BLaER1 treated with 17β-estradiol and CSF1 and Interleukin-3, amounts not matched to agents 10 nM and 100 nM (cell line): ENCODE measurements at regions not wholly inside any gene's neighbourhood (a gene's known extent, or its start where the extent isn't known, plus 50 kb on each side); places are given as distances from the start of the nearest gene placed in this dataset.
A peak's percentile ranks its signal among the peaks of the same experiment; 100 is the strongest.
"Not testable (repeated sequence)": the region's sequence is repeated elsewhere in the genome, so short reads cannot be mapped to it uniquely, and the experiment has no call there.

ENCODE experiments used
- H3K27ac ChIP-seq, 11 experiments: shearing (Covaris generic); formaldehyde crosslinking; 2 replicates each; pipeline ENCODE4 v1.8.1; 2022
- H3K27me3 ChIP-seq, 11 experiments: shearing (Covaris generic); formaldehyde crosslinking; 2 replicates each; pipeline ENCODE4 v1.8.1; 2022
- H3K36me3 ChIP-seq, 11 experiments: shearing (Covaris generic); formaldehyde crosslinking; 2 replicates each; pipeline ENCODE4 v1.8.1; 2022
- H3K4me1 ChIP-seq, 10 experiments: shearing (Covaris generic); formaldehyde crosslinking; 2 replicates each; pipeline ENCODE4 v1.8.1; 2022
- H3K4me2 ChIP-seq, 11 experiments: shearing (Covaris generic); formaldehyde crosslinking; 2 replicates each; pipeline ENCODE4 v1.8.1; 2022
- H3K4me3 ChIP-seq, 10 experiments: shearing (Covaris generic); formaldehyde crosslinking; 2 replicates each; pipeline ENCODE4 v1.8.1; 2022
- H3K9ac ChIP-seq, 11 experiments: shearing (Covaris generic); formaldehyde crosslinking; 2 replicates each; pipeline ENCODE4 v1.8.1; 2022
- H3K9me3 ChIP-seq, 11 experiments: shearing (Covaris generic); formaldehyde crosslinking; replicated peaks in 1 of 11; 2 replicates each; pipeline ENCODE4 v1.8.1; 2022
- H4K20me1 ChIP-seq, 11 experiments: shearing (Covaris generic); formaldehyde crosslinking; 2 replicates each; pipeline ENCODE4 v1.8.1; 2022
- Cebpa-rat ChIP-seq, 11 experiments: shearing (Covaris generic); IDR thresholded peaks; 2 replicates each; pipeline ENCODE4 v1.8.1; 2022

GRCh38 chr10:130512936-130513335 is 376.7 kb downstream of the GLRX3 start:
- TF ChIP-seq Cebpa-rat (IDR thresholded peaks at IDR 0.05) = no peak
- H3K4me2 ChIP-seq = peak overlapping the region in 3 of 11 experiments; percentile 75 to 92 (median 75); a peak in 4 of 22 replicates
- no peaks in the 10 kb centered on the region for H3K36me3 ChIP-seq
- no peak overlapping the region for H3K27ac ChIP-seq
- H4K20me1 ChIP-seq = no peaks in the 10 kb centered on the region; a peak in 1 of 22 replicates
- no peak overlapping the region for H3K4me3 ChIP-seq
- H3K27me3 ChIP-seq = 0 out of 22 replicates have a peak, but pooled peaks cover 0 to 11% (median 0%) of the 10 kb centered on the region in 11 experiments
- H3K9me3 ChIP-seq = peaks cover 0 to 3% (median 0%) of the 10 kb centered on the region in 11 experiments; a peak in 2 of 22 replicates
- H3K9ac ChIP-seq = no peak overlapping the region
- peaks cover 0 to 46% (median 36%) of the 10 kb centered on the region in 10 experiments; a peak in 19 of 20 replicates for H3K4me1 ChIP-seq

- no peak overlapping the region for H3K4me3 ChIP-seq
- no peak overlapping the region for H3K9ac ChIP-seq
- H3K36me3 ChIP-seq = no peaks in the 10 kb centered on the region
- H3K27me3 ChIP-seq = 0 out of 22 replicates have a peak, but pooled peaks cover 0 to 11% (median 0%) of the 10 kb centered on the region in 11 experiments
- peaks cover 0 to 40% (median 34%) of the 10 kb centered on the region in 10 experiments; a peak in 19 of 20 replicates for H3K4me1 ChIP-seq
- no peaks in the 10 kb centered on the region; a peak in 1 of 22 replicates for H4K20me1 ChIP-seq
- no peak overlapping the region for H3K27ac ChIP-seq
- peaks cover 0 to 12% (median 6%) of the 10 kb centered on the region in 11 experiments; a peak in 6 of 22 replicates for H3K9me3 ChIP-seq
- H3K4me2 ChIP-seq = no peak overlapping the region
- TF ChIP-seq Cebpa-rat (IDR thresholded peaks at IDR 0.05) = no peak
Measured at GRCh38 chr10:130513686-130514476, 377.7 kb downstream of the GLRX3 start.

GRCh38 chr10:130515670-130516069 is 379.5 kb downstream of the GLRX3 start:
- H3K9me3 ChIP-seq = peaks cover 9 to 27% (median 21%) of the 10 kb centered on the region in 11 experiments; a peak in 20 of 22 replicates
- H3K36me3 ChIP-seq = no peaks in the 10 kb centered on the region
- H3K4me1 ChIP-seq = peaks cover 0 to 22% (median 20%) of the 10 kb centered on the region in 10 experiments; a peak in 16 of 20 replicates
- H3K4me2 ChIP-seq = no peak overlapping the region
- 0 out of 22 replicates have a peak, but pooled peaks cover 0 to 3% (median 0%) of the 10 kb centered on the region in 11 experiments for H3K27me3 ChIP-seq
- no peak overlapping the region for H3K9ac ChIP-seq
- H3K4me3 ChIP-seq = no peak overlapping the region
- TF ChIP-seq Cebpa-rat (IDR thresholded peaks at IDR 0.05) = no peak
- H4K20me1 ChIP-seq = no peaks in the 10 kb centered on the region; a peak in 1 of 22 replicates
- H3K27ac ChIP-seq = no peak overlapping the region

GRCh38 chr10:130516141-130516735 is 380.0 kb downstream of the GLRX3 start:
- Histone ChIP-seq H3K27ac (no peak overlapping the region), H3K9me3 (peaks cover 9 to 27% (median 21%) of the 10 kb centered on the region in 11 experiments; a peak in 20 of 22 replicates), H3K36me3 (no peaks in the 10 kb centered on the region), H3K9ac (no peak overlapping the region), H3K4me1 (peaks cover 0 to 17% (median 14%) of the 10 kb centered on the region in 10 experiments; a peak in 14 of 20 replicates), H4K20me1 (no peaks in the 10 kb centered on the region; a peak in 1 of 22 replicates), H3K4me3 (no peak overlapping the region), H3K4me2 (no peak overlapping the region), H3K27me3 (no peaks in the 10 kb centered on the region)
- no peak for TF ChIP-seq Cebpa-rat (IDR thresholded peaks at IDR 0.05)

- H4K20me1 ChIP-seq, H3K4me2 ChIP-seq, H3K4me3 ChIP-seq, H3K9ac ChIP-seq, H3K4me1 ChIP-seq, H3K36me3 ChIP-seq, H3K27me3 ChIP-seq, H3K27ac ChIP-seq: not testable (repeated sequence)
- peaks cover 9 to 27% (median 21%) of the 10 kb centered on the region in 11 experiments; a peak in 20 of 22 replicates for H3K9me3 ChIP-seq
Measured at GRCh38 chr10:130518921-130519320, 382.7 kb downstream of the GLRX3 start.

- peaks cover 9 to 27% (median 21%) of the 10 kb centered on the region in 11 experiments; a peak in 20 of 22 replicates for H3K9me3 ChIP-seq
- no peak overlapping the region for H3K4me2 ChIP-seq
- no peak overlapping the region for H3K9ac ChIP-seq
- no peaks in the 10 kb centered on the region for H3K36me3 ChIP-seq
- no peak overlapping the region for H3K4me3 ChIP-seq
- peaks cover 0 to 8% (median 6%) of the 10 kb centered on the region in 10 experiments; a peak in 12 of 20 replicates for H3K4me1 ChIP-seq
- H3K27me3 ChIP-seq = no peaks in the 10 kb centered on the region
- no peaks in the 10 kb centered on the region for H4K20me1 ChIP-seq
- H3K27ac ChIP-seq = no peak overlapping the region
- TF ChIP-seq Cebpa-rat (IDR thresholded peaks at IDR 0.05) = no peak
Measured at GRCh38 chr10:130519791-130520190, 383.6 kb downstream of the GLRX3 start.

- no peaks in the 10 kb centered on the region for H4K20me1 ChIP-seq
- no peaks in the 10 kb centered on the region for H3K27me3 ChIP-seq
- H3K9me3 ChIP-seq = peaks cover 0 to 14% (median 7%) of the 10 kb centered on the region in 11 experiments; a peak in 9 of 22 replicates
- TF ChIP-seq Cebpa-rat (IDR thresholded peaks at IDR 0.05) = no peak
- no peaks in the 10 kb centered on the region for H3K4me1 ChIP-seq
- no peak overlapping the region for H3K27ac ChIP-seq
- no peak overlapping the region for H3K4me2 ChIP-seq
- no peak overlapping the region for H3K4me3 ChIP-seq
- no peak overlapping the region for H3K9ac ChIP-seq
- no peaks in the 10 kb centered on the region for H3K36me3 ChIP-seq
Measured at GRCh38 chr10:130531312-130531711, 395.1 kb downstream of the GLRX3 start.

GRCh38 chr10:130541090-130541489 is 404.9 kb downstream of the GLRX3 start:
- H3K4me1 ChIP-seq = peaks cover 0 to 5% (median 0%) of the 10 kb centered on the region in 10 experiments; a peak in 1 of 20 replicates
- no peak overlapping the region for H3K27ac ChIP-seq
- no peak for TF ChIP-seq Cebpa-rat (IDR thresholded peaks at IDR 0.05)
- H3K4me2 ChIP-seq = no peak overlapping the region
- no peaks in the 10 kb centered on the region for H3K27me3 ChIP-seq
- no peaks in the 10 kb centered on the region for H4K20me1 ChIP-seq
- H3K9me3 ChIP-seq = peaks cover 11 to 35% (median 22%) of the 10 kb centered on the region in 11 experiments; a peak in 16 of 22 replicates
- no peak overlapping the region for H3K9ac ChIP-seq
- no peak overlapping the region for H3K4me3 ChIP-seq
- no peaks in the 10 kb centered on the region for H3K36me3 ChIP-seq

GRCh38 chr10:130542761-130543160 is 406.6 kb downstream of the GLRX3 start:
- Histone ChIP-seq H3K9me3 (peaks cover 5 to 20% (median 14%) of the 10 kb centered on the region in 11 experiments; a peak in 16 of 22 replicates), H3K9ac (no peak overlapping the region), H3K4me3 (no peak overlapping the region)

More at GRCh38 chr10:130542761-130543160, 406.6 kb downstream of the GLRX3 start:
- Histone ChIP-seq H3K27me3 (no peaks in the 10 kb centered on the region), H4K20me1 (no peaks in the 10 kb centered on the region), H3K4me2 (no peak overlapping the region), H3K36me3 (no peaks in the 10 kb centered on the region), H3K27ac (no peak overlapping the region), H3K4me1 (peaks cover 0 to 15% (median 3%) of the 10 kb centered on the region in 10 experiments; a peak in 13 of 20 replicates)
- no peak for TF ChIP-seq Cebpa-rat (IDR thresholded peaks at IDR 0.05)
